ENCODE measurements at regions not wholly inside any gene's neighbourhood (a gene's known extent, or its start where the extent isn't known, plus 50 kb on each side); places are given as distances from the start of the nearest gene placed in this dataset.

GRCh38 chr12:46944771-46945170 lies 119.0 kb upstream of the SLC38A4 start (continued):
- TF ChIP-seq UBTF (IDR thresholded peaks at IDR 0.05; ENCODE audit: borderline replicate concordance in 1 of 2, low read depth in 2 of 2, low read length in 2 of 2) (no peak), RREB1 (CRISPR knock-in tag; IDR thresholded peaks at IDR 0.05) (no peak), POU5F1 (IDR thresholded peaks at IDR 0.05; ENCODE audit: borderline replicate concordance, low read depth, low read length, partially characterized antibody) (no peak), MBD1 (CRISPR knock-in tag; IDR thresholded peaks at IDR 0.05) (no peak)

All from K562 (cell line).